Uterus (tissue), 3 donors: ENCODE measurements at regions not wholly inside any gene's neighbourhood (a gene's known extent, or its start where the extent isn't known, plus 50 kb on each side); places are given as distances from the start of the nearest gene placed in this dataset.

ENCODE experiments used
- DNase-seq, 2 donors: peaks; one replicate each; pipeline ENCODE4 v3.0.0-alpha.2; 2019 to 2020
- H3K27ac ChIP-seq, 2 donors: fragments of 200-600 bp; sonication (generic); 1 replicate in 1 of 2; 2 replicates in 1 of 2; pipeline ENCODE4 v1.5.1; 2016 to 2018
- H3K27me3 ChIP-seq, 2 donors: fragments of 200-600 bp; sonication (generic); one replicate each; pipeline ENCODE4 v1.5.1; 2018 to 2019; ENCODE audit warnings: control low read depth in 1 of 2
- H3K36me3 ChIP-seq, 2 donors: fragments of 200-600 bp; sonication (generic); one replicate each; pipeline ENCODE4 v1.5.1; 2019; ENCODE audit warnings: control low read depth in 1 of 2
- H3K4me1 ChIP-seq, 2 donors: fragments of 200-600 bp; sonication (generic); one replicate each; pipeline ENCODE4 v1.5.1; 2018 to 2019; ENCODE audit warnings: control low read depth in 1 of 2
- H3K4me3 ChIP-seq, 2 donors: fragments of 200-600 bp; sonication (generic); 1 replicate in 1 of 2; 2 replicates in 1 of 2; pipeline ENCODE4 v1.5.1; 2018 to 2019; ENCODE audit warnings: mild to moderate bottlenecking in 1 of 2
- H3K9me3 ChIP-seq, 2 donors: fragments of 200-600 bp; sonication (generic); one replicate each; pipeline ENCODE4 v1.5.1; 2019; ENCODE audit warnings: control low read depth in 1 of 2
- CTCF ChIP-seq, 4 experiments: fragments of 200-600 bp in 2 of 4; fragments of 450-650 bp in 2 of 4; sonication (generic) in 2 of 4; IDR thresholded peaks; one replicate each; pipeline ENCODE4 v1.5.1; 2016 to 2019; ENCODE audit warnings: antibody characterized with exemption in 4 of 4, mild to moderate bottlenecking in 2 of 4, moderate library complexity in 1 of 4
- POLR2A ChIP-seq, 2 donors: fragments of 450-650 bp; IDR thresholded peaks; one replicate each; pipeline ENCODE4 v1.6.1; 2016; ENCODE audit warnings: antibody characterized with exemption in 2 of 2, mild to moderate bottlenecking in 1 of 2, moderate library complexity in 1 of 2
- intact Hi-C: fragments of 100-400 bp; cut with DNase I; formaldehyde crosslinking; loops from one replicate; pipeline ENCODE4 v1.15.1; 2023; ENCODE audit warnings: low total_unique reads
- donor health status: DM: yes; HTN: yes; CAD: no.

DNA sequence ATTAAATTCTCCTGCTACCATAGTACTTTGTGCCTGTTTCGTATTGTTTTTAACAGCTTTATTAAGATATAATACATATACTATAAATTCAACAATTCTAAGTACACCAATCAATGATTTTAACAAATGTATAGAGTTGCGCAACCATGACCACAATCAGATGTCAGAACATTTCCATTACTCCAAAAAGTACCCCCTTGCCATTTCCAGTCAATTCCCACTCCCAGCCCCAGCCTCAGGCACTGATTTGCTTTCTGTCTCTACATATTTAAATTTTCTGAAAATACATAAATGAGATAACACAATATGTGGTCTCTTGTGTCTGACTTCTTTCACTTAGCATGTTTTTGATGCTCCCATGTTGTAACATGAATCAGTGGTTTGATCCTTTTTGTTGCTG is 193.9 kb downstream of the FIGN start:
- H3K27me3 ChIP-seq = no peaks in the 10 kb centered on the region
- DNase-seq = no peak
- H3K4me3 ChIP-seq = no peak overlapping the region
- TF ChIP-seq POLR2A (IDR thresholded peaks at IDR 0.05) = no peak
- TF ChIP-seq CTCF (IDR thresholded peaks at IDR 0.05) = no peak
- H3K9me3 ChIP-seq = no peaks in the 10 kb centered on the region
- no peaks in the 10 kb centered on the region for H3K4me1 ChIP-seq
- no peaks in the 10 kb centered on the region for H3K36me3 ChIP-seq
- H3K27ac ChIP-seq = no peak overlapping the region
- intact Hi-C loops = no loop called here

DNA sequence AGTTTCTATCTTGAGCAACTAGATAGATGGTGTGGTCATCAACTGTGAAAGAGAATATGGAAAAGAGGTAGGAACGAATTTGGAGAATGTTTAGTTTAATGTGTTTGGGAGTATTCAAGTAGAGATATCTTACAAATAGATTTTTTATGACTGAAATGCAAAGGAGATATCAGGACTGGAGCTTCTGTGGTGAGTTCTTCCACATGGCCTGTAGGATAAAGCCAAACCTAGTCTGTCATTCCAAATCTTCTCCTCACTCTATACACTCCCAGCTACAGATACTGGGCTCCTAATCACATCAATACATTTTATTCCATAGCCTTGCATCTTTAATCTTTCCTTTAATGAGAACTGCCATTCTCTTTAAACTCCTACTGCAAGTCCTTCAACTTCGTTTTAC is 194.3 kb downstream of the FIGN start:
- no peaks in the 10 kb centered on the region for H3K4me1 ChIP-seq

GRCh38 chr2:163528640-163529217 is 207.1 kb downstream of the FIGN start:
- intact Hi-C loops = no loop called here
- H3K36me3 ChIP-seq = no peaks in the 10 kb centered on the region
- DNase-seq = no peak
- no peaks in the 10 kb centered on the region for H3K9me3 ChIP-seq
- H3K27me3 ChIP-seq = no peaks in the 10 kb centered on the region
- H3K27ac ChIP-seq = no peak overlapping the region
- H3K4me3 ChIP-seq = no peak overlapping the region
- H3K4me1 ChIP-seq = no peaks in the 10 kb centered on the region
- no peak for TF ChIP-seq CTCF (IDR thresholded peaks at IDR 0.05)
- no peak for TF ChIP-seq POLR2A (IDR thresholded peaks at IDR 0.05)

More for the DNA sequence above, 194.3 kb downstream of the FIGN start:
- TF ChIP-seq POLR2A (IDR thresholded peaks at IDR 0.05) (no peak), CTCF (IDR thresholded peaks at IDR 0.05) (no peak)
- no peak for DNase-seq
- no peak overlapping the region for H3K27ac ChIP-seq
- no peaks in the 10 kb centered on the region for H3K9me3 ChIP-seq
- H3K4me3 ChIP-seq = no peak overlapping the region
- no peaks in the 10 kb centered on the region for H3K27me3 ChIP-seq
- intact Hi-C loops = no loop called here
- H3K36me3 ChIP-seq = no peaks in the 10 kb centered on the region

GRCh38 chr2:163527381-163527780 is 208.4 kb downstream of the FIGN start:
- Histone ChIP-seq H3K4me3 (no peak overlapping the region), H3K27ac (no peak overlapping the region), H3K4me1 (no peaks in the 10 kb centered on the region), H3K36me3 (no peaks in the 10 kb centered on the region), H3K27me3 (no peaks in the 10 kb centered on the region), H3K9me3 (no peaks in the 10 kb centered on the region)
- intact Hi-C loops = no loop called here
- TF ChIP-seq CTCF (IDR thresholded peaks at IDR 0.05) = no peak
- no peak for TF ChIP-seq POLR2A (IDR thresholded peaks at IDR 0.05)
- DNase-seq = no peak

- Histone ChIP-seq H3K27ac (no peak overlapping the region), H3K9me3 (no peaks in the 10 kb centered on the region), H3K27me3 (no peaks in the 10 kb centered on the region), H3K4me1 (no peaks in the 10 kb centered on the region), H3K36me3 (no peaks in the 10 kb centered on the region), H3K4me3 (no peak overlapping the region)
- no peak for DNase-seq
- intact Hi-C loops = no loop called here
- TF ChIP-seq POLR2A (IDR thresholded peaks at IDR 0.05) = no peak
- no peak for TF ChIP-seq CTCF (IDR thresholded peaks at IDR 0.05)
Observed at GRCh38 chr2:163518762-163519161, 217.0 kb downstream of the FIGN start.
